Effector memory CD4-positive, alpha-beta T cell (primary cell): ENCODE measurements at regions not wholly inside any gene's neighbourhood (a gene's known extent, or its start where the extent isn't known, plus 50 kb on each side); places are given as distances from the start of the nearest gene placed in this dataset.

Experiments
- DNase-seq, 3 donors: peaks; one replicate each; pipeline ENCODE4 v3.0.0-alpha.2; 2020
- H3K27ac ChIP-seq: 2 replicates; pipeline ENCODE4 v1.7.0; 2013; ENCODE audit warnings: mild to moderate bottlenecking, low read length, moderate library complexity; ENCODE audit not compliant: insufficient read depth, poor library complexity, severe bottlenecking
- H3K27me3 ChIP-seq: replicated peaks from 2 replicates; pipeline ENCODE4 v1.7.0; 2013; ENCODE audit warnings: mild to moderate bottlenecking, low read length; ENCODE audit not compliant: insufficient read depth, control insufficient read depth, poor library complexity, severe bottlenecking
- H3K36me3 ChIP-seq: 2 replicates; pipeline ENCODE4 v1.7.0; 2013; ENCODE audit warnings: mild to moderate bottlenecking, low read length, moderate library complexity; ENCODE audit not compliant: control insufficient read depth, insufficient read depth
- H3K4me1 ChIP-seq: 2 replicates; pipeline ENCODE4 v1.7.0; 2013; ENCODE audit warnings: low read length, mild to moderate bottlenecking; ENCODE audit not compliant: control insufficient read depth, insufficient read depth, poor library complexity, severe bottlenecking
- H3K4me3 ChIP-seq: 2 replicates; pipeline ENCODE4 v1.7.0; 2013; ENCODE audit warnings: low read length, low read depth, mild to moderate bottlenecking; ENCODE audit not compliant: insufficient read depth, poor library complexity, severe bottlenecking
- H3K9me3 ChIP-seq: 2 replicates; pipeline ENCODE4 v1.7.0; 2013; ENCODE audit warnings: mild to moderate bottlenecking, low read length, moderate library complexity; ENCODE audit not compliant: control insufficient read depth

GRCh38 chr3:28711293-28711692 lies 362.7 kb upstream of the AZI2 start:
- no peaks in the 10 kb centered on the region for H3K9me3 ChIP-seq
- no peak overlapping the region for H3K27ac ChIP-seq
- no peak for DNase-seq
- no peak overlapping the region for H3K4me3 ChIP-seq
- no peaks in the 10 kb centered on the region for H3K4me1 ChIP-seq
- no peaks in the 10 kb centered on the region for H3K36me3 ChIP-seq
- no peaks in the 10 kb centered on the region for H3K27me3 ChIP-seq

GRCh38 chr3:28716939-28717338 lies 368.3 kb upstream of the AZI2 start:
- Histone ChIP-seq H3K27ac (no peak overlapping the region), H3K4me1 (no peaks in the 10 kb centered on the region), H3K27me3 (no peaks in the 10 kb centered on the region), H3K9me3 (no peaks in the 10 kb centered on the region), H3K36me3 (no peaks in the 10 kb centered on the region), H3K4me3 (no peak overlapping the region)
- DNase-seq = no peak

- H3K27me3 ChIP-seq = no peaks in the 10 kb centered on the region
- H3K36me3 ChIP-seq = no peaks in the 10 kb centered on the region
- H3K4me3 ChIP-seq = no peak overlapping the region
- no peak for DNase-seq
- no peak overlapping the region for H3K27ac ChIP-seq
- no peaks in the 10 kb centered on the region for H3K4me1 ChIP-seq
- no peaks in the 10 kb centered on the region for H3K9me3 ChIP-seq
Observed at GRCh38 chr3:28718074-28718849, 369.6 kb upstream of the AZI2 start.

GRCh38 chr3:28726840-28727239 lies 378.2 kb upstream of the AZI2 start:
- no peak for DNase-seq
- H3K27me3 ChIP-seq = no peaks in the 10 kb centered on the region
- no peaks in the 10 kb centered on the region for H3K36me3 ChIP-seq
- no peaks in the 10 kb centered on the region for H3K9me3 ChIP-seq
- no peak overlapping the region for H3K27ac ChIP-seq
- H3K4me1 ChIP-seq = no peaks in the 10 kb centered on the region
- H3K4me3 ChIP-seq = no peak overlapping the region

GRCh38 chr3:28727307-28727706 lies 378.7 kb upstream of the AZI2 start:
- H3K27ac ChIP-seq = no peak overlapping the region
- H3K9me3 ChIP-seq = no peaks in the 10 kb centered on the region
- no peak overlapping the region for H3K4me3 ChIP-seq
- H3K36me3 ChIP-seq = no peaks in the 10 kb centered on the region
- DNase-seq = no peak
- H3K27me3 ChIP-seq = no peaks in the 10 kb centered on the region
- no peaks in the 10 kb centered on the region for H3K4me1 ChIP-seq

- Histone ChIP-seq H3K9me3 (no peaks in the 10 kb centered on the region), H3K36me3 (no peaks in the 10 kb centered on the region), H3K27ac (no peak overlapping the region), H3K4me1 (no peaks in the 10 kb centered on the region), H3K4me3 (no peak overlapping the region), H3K27me3 (no peaks in the 10 kb centered on the region)
- no peak for DNase-seq
Observed at GRCh38 chr3:28738425-28738824, 389.8 kb upstream of the AZI2 start.

GRCh38 chr3:28739647-28740046 lies 391.0 kb upstream of the AZI2 start:
- no peak for DNase-seq
- Histone ChIP-seq H3K4me3 (no peak overlapping the region), H3K36me3 (no peaks in the 10 kb centered on the region), H3K4me1 (no peaks in the 10 kb centered on the region), H3K27me3 (no peaks in the 10 kb centered on the region), H3K9me3 (no peaks in the 10 kb centered on the region), H3K27ac (no peak overlapping the region)

GRCh38 chr3:28743271-28743670 lies 394.6 kb upstream of the AZI2 start:
- H3K36me3 ChIP-seq = no peaks in the 10 kb centered on the region
- H3K4me3 ChIP-seq = no peak overlapping the region
- H3K4me1 ChIP-seq = no peaks in the 10 kb centered on the region
- H3K9me3 ChIP-seq = no peaks in the 10 kb centered on the region
- no peak for DNase-seq
- no peak overlapping the region for H3K27ac ChIP-seq
- no peaks in the 10 kb centered on the region for H3K27me3 ChIP-seq

- no peak for DNase-seq
- no peak overlapping the region for H3K4me3 ChIP-seq
- no peaks in the 10 kb centered on the region for H3K27me3 ChIP-seq
- H3K36me3 ChIP-seq = no peaks in the 10 kb centered on the region
- H3K9me3 ChIP-seq = no peaks in the 10 kb centered on the region
- H3K4me1 ChIP-seq = no peaks in the 10 kb centered on the region
- no peak overlapping the region for H3K27ac ChIP-seq
Observed at GRCh38 chr3:28743831-28744230, 395.2 kb upstream of the AZI2 start.

- no peaks in the 10 kb centered on the region for H3K9me3 ChIP-seq
- H3K4me1 ChIP-seq = no peaks in the 10 kb centered on the region
- H3K36me3 ChIP-seq = no peaks in the 10 kb centered on the region
- H3K27ac ChIP-seq = no peak overlapping the region
- H3K4me3 ChIP-seq = no peak overlapping the region
- no peak for DNase-seq
- no peaks in the 10 kb centered on the region for H3K27me3 ChIP-seq
Observed at GRCh38 chr3:28745436-28745835, 396.8 kb upstream of the AZI2 start.
